Type B pancreatic cell (in vitro differentiated cells): ENCODE measurements at regions not wholly inside any gene's neighbourhood (a gene's known extent, or its start where the extent isn't known, plus 50 kb on each side); places are given as distances from the start of the nearest gene placed in this dataset.

Experiments used
- DNase-seq: peaks from one replicate; pipeline ENCODE4 v3.0.0; 2021; ENCODE audit warnings: mixed read lengths; ENCODE audit not compliant: unreplicated experiment; ENCODE audit errors: extremely low spot score
- H3K27ac Mint-ChIP-seq: 2 replicates; pipeline ENCODE4 v1.8.0; 2021; ENCODE audit warnings: mild to moderate bottlenecking, mixed read lengths
- H3K27me3 Mint-ChIP-seq: 2 replicates; pipeline ENCODE4 v1.8.0; 2021; ENCODE audit warnings: mixed read lengths
- H3K36me3 Mint-ChIP-seq: 2 replicates; pipeline ENCODE4 v1.8.0; 2021; ENCODE audit warnings: mixed read lengths
- H3K4me1 Mint-ChIP-seq: one replicate; pipeline ENCODE4 v1.8.0; 2021; ENCODE audit warnings: mixed read lengths; ENCODE audit not compliant: unreplicated experiment
- H3K4me3 Mint-ChIP-seq: 2 replicates; pipeline ENCODE4 v1.8.0; 2021; ENCODE audit warnings: mild to moderate bottlenecking, mixed read lengths
- H3K9me3 Mint-ChIP-seq: 2 replicates; pipeline ENCODE4 v1.8.0; 2021; ENCODE audit warnings: mixed read lengths
- TF ChIP-seq, protein P1 (sequence below): fragments of 200-600 bp; sonication (generic); conservative IDR thresholded peaks from 2 replicates; pipeline ENCODE4 v1.5.0; 2021; ENCODE audit warnings: antibody characterized with exemption, mild to moderate bottlenecking

DNA sequence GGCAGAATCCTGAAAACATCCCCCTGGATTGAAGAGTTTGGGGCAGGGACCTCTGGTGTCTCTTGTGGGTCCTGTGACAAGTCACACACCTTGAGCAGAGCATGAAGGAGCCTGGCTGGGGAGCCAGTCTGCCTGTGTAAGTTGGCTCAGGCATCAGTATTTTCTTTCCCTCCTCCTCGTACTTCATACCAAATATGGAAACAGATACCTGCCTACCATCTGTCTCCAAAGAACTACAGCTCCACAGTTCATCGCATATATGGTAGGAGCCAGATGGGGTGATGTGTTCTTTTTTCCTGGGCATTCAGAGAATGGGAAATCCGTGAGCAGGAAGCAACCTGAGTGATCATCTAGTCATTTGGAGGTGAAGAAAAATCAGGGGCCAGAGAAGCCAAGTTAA, 177.3 kb upstream of the RAD23B start:
- TF ChIP-seq, protein P1, sequence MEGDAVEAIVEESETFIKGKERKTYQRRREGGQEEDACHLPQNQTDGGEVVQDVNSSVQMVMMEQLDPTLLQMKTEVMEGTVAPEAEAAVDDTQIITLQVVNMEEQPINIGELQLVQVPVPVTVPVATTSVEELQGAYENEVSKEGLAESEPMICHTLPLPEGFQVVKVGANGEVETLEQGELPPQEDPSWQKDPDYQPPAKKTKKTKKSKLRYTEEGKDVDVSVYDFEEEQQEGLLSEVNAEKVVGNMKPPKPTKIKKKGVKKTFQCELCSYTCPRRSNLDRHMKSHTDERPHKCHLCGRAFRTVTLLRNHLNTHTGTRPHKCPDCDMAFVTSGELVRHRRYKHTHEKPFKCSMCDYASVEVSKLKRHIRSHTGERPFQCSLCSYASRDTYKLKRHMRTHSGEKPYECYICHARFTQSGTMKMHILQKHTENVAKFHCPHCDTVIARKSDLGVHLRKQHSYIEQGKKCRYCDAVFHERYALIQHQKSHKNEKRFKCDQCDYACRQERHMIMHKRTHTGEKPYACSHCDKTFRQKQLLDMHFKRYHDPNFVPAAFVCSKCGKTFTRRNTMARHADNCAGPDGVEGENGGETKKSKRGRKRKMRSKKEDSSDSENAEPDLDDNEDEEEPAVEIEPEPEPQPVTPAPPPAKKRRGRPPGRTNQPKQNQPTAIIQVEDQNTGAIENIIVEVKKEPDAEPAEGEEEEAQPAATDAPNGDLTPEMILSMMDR, result no peak
- Mint-ChIP-seq H3K36me3 (no peaks in the 10 kb centered on the region), H3K9me3 (peaks cover 4% of the 10 kb centered on the region), H3K4me1 (peaks cover 4% of the 10 kb centered on the region), H3K27me3 (peaks cover 19% of the 10 kb centered on the region), H3K4me3 (no peak overlapping the region), H3K27ac (no peak overlapping the region)
- DNase-seq, result no peak

DNA sequence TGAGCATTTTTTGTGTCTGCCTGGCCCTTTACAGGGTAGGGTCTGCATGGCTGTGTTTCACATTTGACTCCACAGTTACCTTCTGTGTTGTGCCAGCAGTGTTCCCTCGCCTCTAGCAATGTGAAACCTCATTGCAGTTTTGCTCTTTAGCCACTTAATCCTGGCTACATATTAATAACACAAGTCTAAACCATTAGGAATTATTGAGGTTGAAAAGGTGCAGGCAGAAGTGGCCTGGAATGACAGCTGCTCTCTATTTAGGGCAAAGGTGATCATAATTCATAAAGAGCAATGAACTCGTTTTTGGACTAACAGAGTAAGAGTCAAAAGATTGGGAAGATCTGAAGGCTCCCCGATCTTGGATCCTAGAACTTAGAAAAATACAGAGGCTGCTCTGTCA, 176.7 kb upstream of the RAD23B start:
- Mint-ChIP-seq H3K36me3 (no peaks in the 10 kb centered on the region), H3K4me3 (no peak overlapping the region), H3K4me1 (peaks cover 4% of the 10 kb centered on the region), H3K27ac (no peak overlapping the region), H3K27me3 (peaks cover 19% of the 10 kb centered on the region), H3K9me3 (peaks cover 4% of the 10 kb centered on the region)
- TF ChIP-seq, protein P1, result no peak
- DNase-seq, result no peak

DNA sequence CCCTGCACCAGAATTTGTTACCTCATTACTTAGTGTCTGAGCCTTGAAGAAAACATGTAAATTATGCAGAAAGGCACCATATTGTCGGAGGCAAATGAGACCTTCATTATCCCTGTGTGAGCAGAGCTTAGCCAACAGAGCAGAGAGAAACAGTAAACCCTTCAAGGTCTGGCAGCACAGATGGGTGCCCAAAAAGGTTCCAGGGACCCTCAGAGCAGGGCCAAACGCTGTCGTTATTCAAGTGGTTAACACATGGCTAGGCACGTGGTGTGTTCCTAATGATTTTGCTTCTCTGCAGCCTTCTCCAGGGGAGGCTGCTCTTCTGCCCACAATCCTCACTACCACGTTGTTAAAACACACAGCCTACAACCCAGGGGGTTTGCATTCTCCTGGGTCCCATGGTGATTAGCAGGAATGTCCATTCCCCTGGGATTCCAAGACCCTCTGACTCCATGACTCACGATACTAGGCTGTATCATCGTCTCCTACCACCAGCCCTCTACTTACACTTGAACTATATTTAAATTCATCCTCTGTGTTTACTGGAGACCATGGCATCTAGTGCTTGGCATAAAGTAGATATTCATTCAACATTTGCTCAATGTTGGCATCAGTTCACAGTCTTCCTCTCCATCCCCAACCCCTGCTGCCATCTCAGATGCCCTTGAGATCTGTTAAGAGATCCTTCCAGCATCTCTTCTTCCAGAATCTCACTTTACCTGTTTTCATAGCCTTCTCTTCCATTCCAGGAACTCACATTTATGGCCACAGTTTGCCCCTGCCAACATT, 174.5 kb upstream of the RAD23B start:
- H3K9me3 Mint-ChIP-seq, result peaks cover 4% of the 10 kb centered on the region
- H3K27me3 Mint-ChIP-seq, result peaks cover 24% of the 10 kb centered on the region
- no peak overlapping the region for H3K27ac Mint-ChIP-seq

DNA sequence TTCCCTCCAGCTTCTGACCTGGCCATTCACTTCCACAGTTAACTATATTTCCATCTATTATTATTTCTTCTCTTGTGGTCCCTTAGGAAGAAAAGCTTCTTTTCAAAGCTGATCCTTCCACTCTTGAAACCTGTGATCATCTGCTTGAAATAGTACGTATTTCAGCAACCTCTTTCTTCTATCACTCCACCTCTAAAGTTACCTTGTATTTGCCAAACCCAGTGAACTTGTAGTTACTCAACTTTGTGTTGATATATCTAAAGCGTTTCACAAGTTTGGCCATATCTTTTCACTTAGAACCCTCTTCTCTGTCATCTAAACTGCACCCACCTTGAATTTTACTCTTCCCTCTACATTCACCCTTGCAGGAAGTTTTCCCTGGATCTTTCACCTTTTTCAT, 173.8 kb upstream of the RAD23B start:
- Mint-ChIP-seq H3K36me3 (no peaks in the 10 kb centered on the region), H3K27me3 (peaks cover 24% of the 10 kb centered on the region), H3K9me3 (peaks cover 4% of the 10 kb centered on the region), H3K4me1 (peaks cover 2% of the 10 kb centered on the region), H3K27ac (no peak overlapping the region), H3K4me3 (no peak overlapping the region)
- DNase-seq, result no peak
- TF ChIP-seq, protein P1, result no peak

More for the DNA sequence above, 174.5 kb upstream of the RAD23B start:
- H3K4me3 Mint-ChIP-seq, result no peak overlapping the region
- TF ChIP-seq, protein P1, result no peak
- H3K36me3 Mint-ChIP-seq, result no peaks in the 10 kb centered on the region
- no peaks in the 10 kb centered on the region for H3K4me1 Mint-ChIP-seq
- DNase-seq, result no peak

DNA sequence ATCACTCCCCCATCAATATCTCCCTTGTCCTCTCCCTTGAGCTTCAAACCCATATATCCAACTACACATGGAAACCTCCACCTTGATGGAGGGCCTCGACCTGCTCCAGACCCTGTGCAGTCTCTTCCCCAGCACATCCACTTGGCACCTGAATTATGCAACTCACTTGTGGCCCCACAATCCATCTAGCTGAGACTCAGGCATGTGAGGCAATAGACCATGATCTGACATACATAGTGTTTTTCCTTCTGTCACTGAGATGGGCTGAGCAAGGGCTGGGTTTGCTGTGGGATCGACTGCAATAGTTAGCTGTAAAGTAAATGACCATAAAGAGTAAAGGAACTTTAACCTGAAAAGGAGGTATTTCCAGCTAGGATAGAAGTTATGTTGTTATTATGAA, 172.9 kb upstream of the RAD23B start:
- no peak overlapping the region for H3K4me3 Mint-ChIP-seq
- H3K27ac Mint-ChIP-seq, result no peak overlapping the region

More for the DNA sequence above, 172.9 kb upstream of the RAD23B start:
- H3K9me3 Mint-ChIP-seq, result peaks cover 4% of the 10 kb centered on the region
- peaks cover 6% of the 10 kb centered on the region for H3K4me1 Mint-ChIP-seq
- no peaks in the 10 kb centered on the region for H3K36me3 Mint-ChIP-seq
- DNase-seq, result no peak
- peaks cover 24% of the 10 kb centered on the region for H3K27me3 Mint-ChIP-seq
- TF ChIP-seq, protein P1, result no peak
